GM21360 (cell line): ENCODE measurements at regions not wholly inside any gene's neighbourhood (a gene's known extent, or its start where the extent isn't known, plus 50 kb on each side); places are given as distances from the start of the nearest gene placed in this dataset.
A peak's percentile ranks its signal among the peaks of the same experiment; 100 is the strongest.
"Not testable (repeated sequence)": the region's sequence is repeated elsewhere in the genome, so short reads cannot be mapped to it uniquely, and the experiment has no call there.

ENCODE experiments used
- ATAC-seq: cut with Tn5 transposase; IDR thresholded peaks from one replicate; pipeline ENCODE4 v1.9.1; 2021; ENCODE audit warnings: mild to moderate bottlenecking, moderate library complexity; ENCODE audit not compliant: unreplicated experiment

DNA sequence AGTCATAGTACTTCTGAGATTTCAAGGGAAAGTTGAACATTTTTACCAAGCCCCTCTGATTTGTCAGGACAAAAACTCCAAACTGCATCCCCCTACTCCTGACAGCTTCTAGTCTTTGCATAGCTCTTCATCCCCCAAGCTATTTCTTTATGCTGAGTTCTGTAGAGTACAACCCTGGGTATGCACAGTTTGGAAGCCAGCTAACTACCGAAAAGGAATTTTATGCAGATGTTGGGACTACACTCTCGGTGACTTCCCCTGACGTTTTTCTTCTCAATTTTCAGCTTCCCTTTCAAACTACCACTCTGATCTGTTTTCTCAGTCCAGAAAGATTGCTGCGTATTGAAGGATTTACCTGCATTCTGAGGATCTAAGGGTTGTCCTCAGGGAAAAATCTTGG, 1060.2 kb upstream of the ACVR2A start:
- no peak for ATAC-seq

- no peak for ATAC-seq
Measured at GRCh38 chr2:146777181-146777580, 1067.6 kb upstream of the ACVR2A start.

DNA sequence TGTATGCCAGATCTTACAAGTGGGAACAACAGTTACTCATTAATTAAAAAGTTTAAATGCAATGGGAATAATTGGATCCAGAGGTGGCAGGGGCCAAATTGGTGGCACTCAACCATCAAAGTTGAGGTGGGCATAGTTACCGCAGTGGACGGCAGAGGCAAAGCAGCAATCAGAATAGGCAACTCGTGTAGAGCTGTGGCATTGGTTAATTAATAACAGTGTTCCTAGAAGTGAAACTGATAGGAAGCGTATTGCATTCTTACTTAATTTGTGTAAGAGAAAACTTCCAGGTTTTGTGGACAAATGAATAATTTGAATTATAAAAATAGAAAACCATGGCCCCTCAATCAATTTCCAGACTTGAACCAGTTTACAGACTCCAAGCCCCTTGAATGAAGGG, 1068.2 kb upstream of the ACVR2A start:
- no peak for ATAC-seq

- ATAC-seq: no peak
Measured at GRCh38 chr2:146771531-146771930, 1073.3 kb upstream of the ACVR2A start.

DNA sequence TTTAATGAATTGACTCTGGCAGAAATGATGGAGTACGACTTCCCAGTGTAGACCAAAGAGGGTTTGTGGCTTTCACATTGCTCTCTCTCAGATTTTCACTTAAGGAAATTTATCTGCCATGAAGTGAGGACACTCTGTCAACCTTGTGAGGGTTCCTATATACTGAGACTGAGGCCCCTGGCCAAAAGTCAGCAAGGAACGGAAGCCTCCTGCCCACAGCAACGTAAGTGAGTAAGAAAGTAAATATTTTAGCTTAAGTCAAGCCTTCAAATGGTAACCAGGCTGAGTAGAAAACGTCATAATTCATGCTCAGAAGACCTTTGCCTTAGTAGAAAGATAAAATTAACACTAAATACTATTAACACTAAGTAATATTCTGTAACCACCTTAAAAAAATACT, 1080.5 kb upstream of the ACVR2A start:
- no peak for ATAC-seq

GRCh38 chr2:146762786-146763185, 1082.0 kb upstream of the ACVR2A start:
- no peak for ATAC-seq

GRCh38 chr2:146754606-146755005, 1090.2 kb upstream of the ACVR2A start:
- ATAC-seq: no peak

- no peak for ATAC-seq
Measured at GRCh38 chr2:146748046-146748445, 1096.8 kb upstream of the ACVR2A start.

GRCh38 chr2:146741260-146741659, 1103.6 kb upstream of the ACVR2A start:
- no peak for ATAC-seq

- no peak for ATAC-seq
Measured at GRCh38 chr2:146734821-146735190, 1110.0 kb upstream of the ACVR2A start.

DNA sequence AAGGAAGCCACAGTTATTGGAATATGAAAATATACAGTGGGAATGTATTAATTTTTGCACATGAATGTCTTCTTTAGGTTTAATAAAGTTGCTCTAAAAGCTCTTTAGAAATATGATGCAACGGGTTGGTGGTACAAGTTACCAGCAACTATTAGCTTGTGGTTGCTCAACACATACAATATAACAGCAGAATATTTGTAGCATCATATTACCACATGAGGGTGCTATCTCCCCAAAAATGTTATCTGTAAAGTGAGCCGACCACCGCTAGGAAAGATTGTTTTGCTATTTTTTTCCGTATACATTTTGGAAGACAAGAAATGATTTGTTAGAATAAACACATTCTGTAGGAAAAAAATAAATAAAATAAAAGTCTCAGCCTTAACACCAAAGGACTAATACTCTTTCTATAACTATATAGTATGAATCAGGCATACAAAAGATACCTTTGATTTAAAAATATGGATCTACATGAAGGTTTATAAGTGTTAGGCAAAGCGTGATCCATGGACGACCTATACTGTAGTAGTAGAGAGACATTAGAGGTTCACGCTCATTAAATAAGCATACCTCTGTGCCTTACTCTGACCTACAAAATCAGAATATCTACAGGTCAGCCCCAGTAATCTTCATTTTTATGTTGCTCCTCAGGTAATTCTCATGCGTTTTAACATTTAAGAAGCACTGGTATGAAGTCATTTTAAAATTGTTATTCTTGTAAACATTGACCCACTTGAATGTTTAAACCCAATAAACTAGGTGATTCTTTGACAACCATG, 1110.6 kb upstream of the ACVR2A start:
- peak; percentile 84 for ATAC-seq

GRCh38 chr2:146730882-146731281, 1113.9 kb upstream of the ACVR2A start:
- ATAC-seq: no peak

DNA sequence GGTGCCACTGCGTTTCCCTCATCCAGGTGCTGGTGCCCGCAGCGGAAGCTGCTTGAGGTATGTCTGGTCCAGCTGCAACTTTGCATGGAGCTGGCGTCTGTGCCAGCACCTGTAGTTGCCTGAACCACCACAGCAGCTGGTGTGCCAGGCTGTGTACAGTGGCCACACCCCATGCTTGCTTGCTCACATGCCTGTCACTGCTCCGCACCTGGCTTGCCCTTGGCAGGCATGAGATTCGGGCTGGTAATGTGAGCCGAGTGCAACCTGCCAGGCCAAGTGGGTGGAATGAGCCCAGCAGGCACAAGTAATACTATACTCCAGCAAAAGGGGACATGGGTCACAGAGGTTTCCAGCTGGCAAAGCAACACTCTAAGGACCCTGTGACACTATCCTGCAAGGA, 1123.3 kb upstream of the ACVR2A start:
- ATAC-seq: no peak

DNA sequence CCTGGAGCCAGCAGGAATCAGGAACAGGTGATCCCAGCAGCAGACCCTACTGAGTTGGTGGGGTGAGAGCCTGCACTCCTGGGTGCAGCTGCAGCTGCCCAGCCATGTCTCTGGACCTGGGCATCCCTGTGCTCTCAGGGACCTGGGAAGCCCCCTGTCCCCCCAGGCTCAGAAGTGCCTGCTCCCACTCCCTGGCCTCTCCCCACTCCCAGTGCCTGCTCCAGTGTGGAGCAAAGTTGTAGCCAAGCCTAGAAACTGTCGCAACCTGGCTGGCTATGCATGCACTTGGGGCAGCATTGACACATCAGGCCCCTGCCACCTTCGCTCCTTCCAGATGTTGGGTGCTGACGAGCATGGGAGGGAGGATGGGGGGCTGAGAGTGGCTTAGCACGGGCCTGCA, 1124.7 kb upstream of the ACVR2A start:
- no peak for ATAC-seq

DNA sequence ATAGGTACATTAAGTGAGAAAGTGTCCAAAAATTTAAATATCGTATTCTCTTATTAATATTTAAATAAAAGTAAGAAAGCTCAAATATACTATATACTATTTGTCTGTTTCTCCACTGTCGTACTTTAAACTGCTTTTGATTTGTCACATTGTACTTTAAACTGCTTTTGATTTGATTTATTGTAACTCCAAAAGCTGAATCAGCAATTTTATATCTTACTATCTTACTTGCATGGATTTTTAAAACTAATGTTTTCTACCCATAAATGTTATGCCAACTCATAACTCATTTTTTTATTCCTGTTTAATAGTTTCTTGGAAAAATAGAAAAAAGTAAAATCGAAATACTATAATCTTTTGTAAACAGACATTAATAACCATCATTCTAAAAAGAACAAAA, 1128.2 kb upstream of the ACVR2A start:
- ATAC-seq: no peak

GRCh38 chr2:146709004-146709403, 1135.8 kb upstream of the ACVR2A start:
- ATAC-seq: no peak

DNA sequence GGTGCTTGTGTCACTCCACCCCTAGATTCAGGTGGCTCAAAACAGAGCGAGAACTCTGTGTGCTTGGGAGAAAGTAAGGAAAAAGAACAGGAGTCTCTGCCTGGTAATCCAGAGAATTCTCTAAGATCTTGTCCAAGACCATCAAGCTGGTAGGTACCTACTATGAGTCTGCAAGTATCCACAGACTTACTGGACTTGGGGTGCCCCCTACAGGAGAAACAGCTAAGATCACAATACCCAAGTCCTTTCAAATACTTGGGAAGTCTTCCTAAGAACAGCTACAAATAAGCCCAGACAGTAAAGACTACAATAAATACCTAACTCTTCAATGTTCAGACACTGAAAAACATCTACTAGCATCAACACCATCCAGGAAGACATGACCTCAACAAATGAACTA, 1143.6 kb upstream of the ACVR2A start:
- no peak for ATAC-seq

GRCh38 chr2:146697307-146697706, 1147.5 kb upstream of the ACVR2A start:
- ATAC-seq: no peak

DNA sequence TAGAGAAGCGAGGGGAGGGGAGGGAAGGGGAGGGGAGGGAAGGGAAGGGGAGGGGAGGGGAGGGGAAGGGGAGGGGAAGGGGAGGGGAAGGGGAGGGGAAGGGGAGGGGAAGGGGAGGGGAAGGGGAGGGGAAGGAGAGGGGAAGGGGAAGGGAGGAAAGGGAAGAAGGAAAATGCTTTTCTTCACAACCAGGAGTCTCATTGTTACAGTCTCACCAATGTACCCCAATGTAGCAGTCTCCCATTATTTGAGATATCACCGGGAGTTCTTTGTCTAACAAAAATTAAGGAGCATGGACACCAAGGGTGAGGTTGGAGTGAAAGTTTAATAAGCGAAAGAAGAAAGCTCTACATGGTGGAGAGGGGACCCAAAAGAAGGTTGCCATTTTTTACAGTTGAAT, 1148.0 kb upstream of the ACVR2A start:
- not testable (repeated sequence) for ATAC-seq

DNA sequence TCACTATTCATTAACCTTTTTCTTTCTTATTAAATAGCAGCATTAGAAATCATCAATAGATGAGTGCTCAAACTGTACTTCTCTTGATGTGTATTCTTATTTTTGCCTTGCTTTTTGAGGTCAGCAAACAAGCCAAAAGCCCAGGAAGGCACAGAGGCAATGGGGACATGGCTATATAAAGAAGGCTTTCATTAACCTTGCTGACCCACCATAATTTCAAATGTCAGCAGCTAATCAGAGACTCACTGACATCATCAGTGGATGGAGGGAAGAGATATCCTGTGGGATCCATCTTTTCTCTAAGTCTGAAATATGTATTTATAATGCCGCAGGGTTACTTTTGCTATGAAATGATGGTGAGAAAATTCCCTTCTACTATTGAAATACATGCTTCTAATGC, 1162.8 kb upstream of the ACVR2A start:
- no peak for ATAC-seq

DNA sequence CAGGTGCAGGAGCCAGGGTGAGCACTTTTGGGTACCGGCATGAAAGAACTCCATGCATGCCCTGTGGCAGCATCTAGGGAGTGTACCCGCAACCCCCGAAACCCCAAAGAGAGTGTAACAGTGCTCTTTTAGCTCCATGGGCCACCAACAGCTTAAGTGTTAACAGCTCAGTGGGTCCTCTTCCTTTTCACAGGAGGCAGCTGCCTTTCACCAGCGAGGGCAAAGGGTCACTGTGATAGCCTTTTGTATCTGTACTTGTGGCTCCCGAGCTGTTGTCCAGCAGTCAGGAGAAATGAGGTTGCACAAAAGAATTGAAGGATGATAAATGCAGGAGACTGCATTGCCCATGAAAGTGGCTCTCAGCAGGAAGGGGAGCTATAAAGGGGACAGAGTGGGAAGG, 1166.3 kb upstream of the ACVR2A start:
- ATAC-seq: no peak

DNA sequence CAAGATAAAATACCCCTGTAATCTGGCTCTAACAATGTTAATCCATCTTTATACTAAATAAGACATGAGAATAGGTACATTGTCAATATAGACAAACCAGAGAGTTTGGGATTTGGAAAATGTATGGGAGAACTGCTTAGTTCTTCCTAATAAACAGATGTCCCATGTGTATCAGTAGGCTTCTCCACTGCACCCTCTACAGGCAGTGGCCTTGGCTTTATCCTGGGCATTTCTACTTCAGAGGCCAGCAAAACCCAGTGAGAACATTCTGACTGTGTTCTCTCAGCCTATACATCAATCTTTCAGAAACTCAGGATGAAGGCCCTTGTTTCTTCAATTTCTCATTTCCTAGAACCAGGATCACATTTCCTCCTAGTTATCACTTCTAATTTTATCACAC, 1167.5 kb upstream of the ACVR2A start:
- no peak for ATAC-seq

DNA sequence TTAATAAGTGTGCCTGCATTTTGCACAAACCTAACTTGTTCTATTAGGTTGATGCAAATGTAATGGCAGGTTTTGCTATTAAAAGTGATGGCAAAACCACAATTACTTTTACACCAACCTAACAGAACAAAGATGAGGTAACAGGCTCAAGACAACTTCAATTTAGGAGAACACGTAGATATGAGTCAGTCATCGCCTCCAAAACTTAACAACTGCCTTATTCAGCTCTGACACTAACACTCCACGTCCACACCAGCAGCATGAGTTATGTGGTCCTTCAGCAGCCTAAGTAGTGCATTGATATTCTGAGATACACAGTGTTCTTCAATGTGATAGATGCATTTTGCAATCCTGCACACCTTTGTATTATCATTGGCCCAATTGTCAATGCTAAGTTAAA, 1175.1 kb upstream of the ACVR2A start:
- no peak for ATAC-seq
